Activated CD8-positive, alpha-beta memory T cell treated with anti-CD3 and anti-CD28 coated beads for 48 hours (primary cell): ENCODE measurements at regions not wholly inside any gene's neighbourhood (a gene's known extent, or its start where the extent isn't known, plus 50 kb on each side); places are given as distances from the start of the nearest gene placed in this dataset.

Source experiments
- DNase-seq, 3 experiments: peaks; one replicate each; pipeline ENCODE4 v3.0.0-alpha.2; 2020; ENCODE audit warnings: low read depth in 2 of 3, low spot score in 2 of 3

- DNase-seq: no peak
Measured at GRCh38 chr9:110136802-110137201, 71.2 kb downstream of the C9orf152 start.

- DNase-seq: no peak
Measured at GRCh38 chr9:110140276-110140675, 67.7 kb downstream of the C9orf152 start.

- DNase-seq: no peak
Measured at GRCh38 chr9:110141227-110141793, 66.6 kb downstream of the C9orf152 start.

- DNase-seq: no peak
Measured at GRCh38 chr9:110142253-110142652, 65.7 kb downstream of the C9orf152 start.

GRCh38 chr9:110142868-110143481 lies 65.0 kb downstream of the C9orf152 start:
- DNase-seq: no peak

- no peak for DNase-seq
Measured at GRCh38 chr9:110143485-110143884, 64.5 kb downstream of the C9orf152 start.

- DNase-seq: no peak
Measured at GRCh38 chr9:110143950-110144545, 63.9 kb downstream of the C9orf152 start.

- no peak for DNase-seq
Measured at GRCh38 chr9:110146373-110146772, 61.6 kb downstream of the C9orf152 start.

- peak in 1 of 3 experiments; percentile 22 for DNase-seq
Measured at GRCh38 chr9:110148384-110148783, 59.6 kb downstream of the C9orf152 start.

GRCh38 chr9:110148891-110149290 lies 59.1 kb downstream of the C9orf152 start:
- DNase-seq: no peak
